GM12892 (cell line): ENCODE measurements at regions not wholly inside any gene's neighbourhood (a gene's known extent, or its start where the extent isn't known, plus 50 kb on each side); places are given as distances from the start of the nearest gene placed in this dataset.

ENCODE experiments used
- POLR2A ChIP-seq: IDR thresholded peaks from 2 replicates; pipeline ENCODE4 v1.6.1; 2011; ENCODE audit warnings: low read depth, low read length, control low read depth
- TAF1 ChIP-seq: IDR thresholded peaks from 2 replicates; pipeline ENCODE4 v1.6.1; 2011; ENCODE audit warnings: low read depth, mild to moderate bottlenecking, control low read depth, low read length, borderline replicate concordance

DNA sequence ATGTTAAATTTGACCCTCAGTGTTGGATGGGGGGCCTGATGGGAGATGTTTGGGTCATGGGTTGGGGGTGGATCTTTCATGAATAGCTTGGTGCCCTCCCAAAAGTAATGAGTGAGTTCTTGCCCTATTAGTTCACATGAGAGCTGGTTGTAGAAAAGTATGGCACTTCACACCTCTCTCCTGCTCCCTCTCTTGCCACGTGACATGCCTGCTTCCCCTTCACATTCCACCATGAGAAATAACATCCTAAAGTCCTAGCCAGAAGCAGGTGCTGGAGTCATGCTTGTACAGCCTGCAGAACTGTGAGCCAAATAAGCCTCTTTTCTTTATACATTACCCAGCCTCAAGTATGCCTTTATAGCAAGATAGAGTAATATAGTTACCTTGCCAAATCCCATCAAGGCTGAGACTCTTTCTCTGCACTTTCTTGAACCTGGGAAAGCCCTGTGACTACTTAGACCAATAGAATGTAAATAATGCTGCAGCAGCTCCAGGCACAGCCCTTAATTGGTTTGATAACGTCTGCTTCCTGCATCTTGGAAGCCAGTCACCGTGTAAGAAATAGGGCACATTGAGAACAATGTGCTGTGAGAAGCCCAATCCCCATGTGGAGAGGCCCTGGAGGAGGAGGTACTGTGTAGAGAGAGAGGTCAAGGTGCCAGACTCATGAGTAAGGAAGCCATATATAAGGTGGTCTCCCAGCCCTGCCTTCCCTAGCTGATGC is 88.0 kb upstream of the NAMPT start:
- TF ChIP-seq POLR2A: no peak
- TF ChIP-seq TAF1: no peak
